B cell (primary cell): ENCODE measurements at regions not wholly inside any gene's neighbourhood (a gene's known extent, or its start where the extent isn't known, plus 50 kb on each side); places are given as distances from the start of the nearest gene placed in this dataset.

Experiments
- EZH2 ChIP-seq: IDR thresholded peaks from 2 replicates; pipeline ENCODE4 v1.6.1; 2012; ENCODE audit warnings: borderline replicate concordance, low read depth, mild to moderate bottlenecking, moderate library complexity, low read length; ENCODE audit not compliant: insufficient read depth, poor library complexity, severe bottlenecking
- TF ChIP-seq, protein P1 (sequence below): fragments of 200-600 bp; IDR thresholded peaks from one replicate; pipeline ENCODE4 v1.8.0; 2022; ENCODE audit warnings: antibody characterized with exemption, mild to moderate bottlenecking

DNA sequence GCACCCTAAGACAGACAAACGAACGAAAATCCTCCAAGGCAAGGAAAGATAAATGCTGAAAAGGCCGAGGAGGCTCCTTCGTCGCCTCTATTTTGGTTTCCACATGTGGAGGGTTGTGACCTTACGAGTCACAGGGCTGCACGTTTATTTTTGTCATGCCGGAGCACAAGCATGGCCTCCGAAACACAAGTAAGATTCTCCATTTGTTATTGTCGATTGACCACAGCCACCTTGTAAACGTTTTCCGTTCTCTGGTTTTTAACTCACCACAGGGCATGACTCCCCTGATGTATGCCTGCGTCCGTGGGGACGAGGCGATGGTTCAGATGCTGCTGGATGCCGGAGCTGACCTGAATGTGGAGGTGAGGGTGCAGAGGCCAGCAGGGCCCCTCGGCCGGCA is 73.1 kb upstream of the PWP1 start:
- TF ChIP-seq, protein P1, sequence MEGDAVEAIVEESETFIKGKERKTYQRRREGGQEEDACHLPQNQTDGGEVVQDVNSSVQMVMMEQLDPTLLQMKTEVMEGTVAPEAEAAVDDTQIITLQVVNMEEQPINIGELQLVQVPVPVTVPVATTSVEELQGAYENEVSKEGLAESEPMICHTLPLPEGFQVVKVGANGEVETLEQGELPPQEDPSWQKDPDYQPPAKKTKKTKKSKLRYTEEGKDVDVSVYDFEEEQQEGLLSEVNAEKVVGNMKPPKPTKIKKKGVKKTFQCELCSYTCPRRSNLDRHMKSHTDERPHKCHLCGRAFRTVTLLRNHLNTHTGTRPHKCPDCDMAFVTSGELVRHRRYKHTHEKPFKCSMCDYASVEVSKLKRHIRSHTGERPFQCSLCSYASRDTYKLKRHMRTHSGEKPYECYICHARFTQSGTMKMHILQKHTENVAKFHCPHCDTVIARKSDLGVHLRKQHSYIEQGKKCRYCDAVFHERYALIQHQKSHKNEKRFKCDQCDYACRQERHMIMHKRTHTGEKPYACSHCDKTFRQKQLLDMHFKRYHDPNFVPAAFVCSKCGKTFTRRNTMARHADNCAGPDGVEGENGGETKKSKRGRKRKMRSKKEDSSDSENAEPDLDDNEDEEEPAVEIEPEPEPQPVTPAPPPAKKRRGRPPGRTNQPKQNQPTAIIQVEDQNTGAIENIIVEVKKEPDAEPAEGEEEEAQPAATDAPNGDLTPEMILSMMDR: no peak
- TF ChIP-seq EZH2: no peak
